RWPE1 (cell line): ENCODE measurements at regions not wholly inside any gene's neighbourhood (a gene's known extent, or its start where the extent isn't known, plus 50 kb on each side); places are given as distances from the start of the nearest gene placed in this dataset.

Experiments
- CTCF ChIA-PET: fragments of 350-600 bp; sonication (Branson Sonifier 250); formaldehyde crosslinking; extraction: SDS; loops from one replicate; lab custom pipeline; 2021; lab: Yijun Ruan, JAX
- POLR2A ChIA-PET: fragments of 400-600 bp; formaldehyde crosslinking; extraction: SDS; loops from one replicate; lab custom pipeline; 2020; ENCODE audit warnings: antibody characterized with exemption; ENCODE audit not compliant: low non-redundant PET; lab: Yijun Ruan, JAX
- DNase-seq: peaks from one replicate; pipeline ENCODE4 v3.0.0; 2012; ENCODE audit warnings: low spot score
- H3K27ac ChIP-seq: fragments of 450-650 bp; 2 replicates; pipeline ENCODE4 v1.5.1; 2017
- CTCF ChIP-seq: fragments of 450-650 bp; conservative IDR thresholded peaks from 2 replicates; pipeline ENCODE4 v1.5.1; 2017; ENCODE audit warnings: low read depth, mild to moderate bottlenecking

GRCh38 chr4:110905367-110905766, 282.5 kb upstream of the PITX2 start:
- CTCF ChIA-PET, result no interaction called here
- POLR2A ChIA-PET, result no interaction called here
- no peak overlapping the region for H3K27ac ChIP-seq
- TF ChIP-seq CTCF, result no peak
- DNase-seq, result no peak

- H3K27ac ChIP-seq, result no peak overlapping the region
- ChIA-PET CTCF (no interaction called here), POLR2A (no interaction called here)
- no peak for DNase-seq
- no peak for TF ChIP-seq CTCF
Observed at GRCh38 chr4:110907801-110908313, 285.0 kb upstream of the PITX2 start.

GRCh38 chr4:110914791-110915190, 291.9 kb upstream of the PITX2 start:
- no peak for TF ChIP-seq CTCF
- DNase-seq, result no peak
- CTCF ChIA-PET, result no interaction called here
- POLR2A ChIA-PET, result no interaction called here
- no peak overlapping the region for H3K27ac ChIP-seq

GRCh38 chr4:110915301-110915700, 292.4 kb upstream of the PITX2 start:
- CTCF ChIA-PET, result no interaction called here

GRCh38 chr4:110916505-110916904, 293.6 kb upstream of the PITX2 start:
- no peak overlapping the region for H3K27ac ChIP-seq
- no peak for DNase-seq
- POLR2A ChIA-PET, result no interaction called here
- CTCF ChIA-PET, result no interaction called here
- TF ChIP-seq CTCF, result no peak

More at GRCh38 chr4:110915301-110915700, 292.4 kb upstream of the PITX2 start:
- POLR2A ChIA-PET, result no interaction called here
- no peak overlapping the region for H3K27ac ChIP-seq
- no peak for DNase-seq
- no peak for TF ChIP-seq CTCF

GRCh38 chr4:110917835-110918234, 295.0 kb upstream of the PITX2 start:
- POLR2A ChIA-PET, result no interaction called here
- TF ChIP-seq CTCF, result no peak
- H3K27ac ChIP-seq, result no peak overlapping the region
- no peak for DNase-seq
- CTCF ChIA-PET, result no interaction called here

- CTCF ChIA-PET, result no interaction called here
- no peak for DNase-seq
- no peak overlapping the region for H3K27ac ChIP-seq
- POLR2A ChIA-PET, result no interaction called here
- no peak for TF ChIP-seq CTCF
Observed at GRCh38 chr4:110920990-110921389, 298.1 kb upstream of the PITX2 start.
